HG02938 (cell line): ENCODE measurements at regions not wholly inside any gene's neighbourhood (a gene's known extent, or its start where the extent isn't known, plus 50 kb on each side); places are given as distances from the start of the nearest gene placed in this dataset.

Experiments used
- ATAC-seq: cut with Tn5 transposase; IDR thresholded peaks from one replicate; pipeline ENCODE4 v1.9.1; 2021; ENCODE audit warnings: mild to moderate bottlenecking, moderate library complexity; ENCODE audit not compliant: unreplicated experiment

GRCh38 chr13:44270150-44270549 is 103.5 kb upstream of the SERP2 start:
- ATAC-seq: no peak

GRCh38 chr13:44271031-44271455 is 102.6 kb upstream of the SERP2 start:
- ATAC-seq: no peak

- no peak for ATAC-seq
Observed at GRCh38 chr13:44271473-44271872, 102.2 kb upstream of the SERP2 start.

- no peak for ATAC-seq
Observed at GRCh38 chr13:44271915-44272341, 101.7 kb upstream of the SERP2 start.

- no peak for ATAC-seq
Observed at GRCh38 chr13:44272692-44273091, 100.9 kb upstream of the SERP2 start.

GRCh38 chr13:44273216-44273615 is 100.4 kb upstream of the SERP2 start:
- ATAC-seq: no peak

GRCh38 chr13:44273991-44274770 is 99.4 kb upstream of the SERP2 start:
- peak; percentile 93 for ATAC-seq

- no peak for ATAC-seq
Observed at GRCh38 chr13:44274771-44275205, 98.8 kb upstream of the SERP2 start.

- ATAC-seq: no peak
Observed at GRCh38 chr13:44275381-44275780, 98.2 kb upstream of the SERP2 start.

GRCh38 chr13:44276061-44276460 is 97.6 kb upstream of the SERP2 start:
- no peak for ATAC-seq

- ATAC-seq: no peak
Observed at GRCh38 chr13:44277459-44277858, 96.2 kb upstream of the SERP2 start.

GRCh38 chr13:44278166-44278565 is 95.5 kb upstream of the SERP2 start:
- ATAC-seq: no peak

- ATAC-seq: no peak
Observed at GRCh38 chr13:44280456-44280855, 93.2 kb upstream of the SERP2 start.

- ATAC-seq: no peak
Observed at GRCh38 chr13:44281252-44282000, 92.2 kb upstream of the SERP2 start.

GRCh38 chr13:44283600-44283999 is 90.0 kb upstream of the SERP2 start:
- ATAC-seq: no peak

GRCh38 chr13:44287958-44288357 is 85.7 kb upstream of the SERP2 start:
- ATAC-seq: no peak

GRCh38 chr13:44292545-44292944 is 81.1 kb upstream of the SERP2 start:
- no peak for ATAC-seq

GRCh38 chr13:44293374-44293773 is 80.2 kb upstream of the SERP2 start:
- ATAC-seq: no peak

GRCh38 chr13:44293908-44294735 is 79.5 kb upstream of the SERP2 start:
- no peak for ATAC-seq

- no peak for ATAC-seq
Observed at GRCh38 chr13:44294876-44295275, 78.7 kb upstream of the SERP2 start.

GRCh38 chr13:44296856-44297255 is 76.8 kb upstream of the SERP2 start:
- ATAC-seq: no peak
